Lower leg skin (tissue), 3 donors: ENCODE measurements at regions not wholly inside any gene's neighbourhood (a gene's known extent, or its start where the extent isn't known, plus 50 kb on each side); places are given as distances from the start of the nearest gene placed in this dataset.

Experiments
- CTCF ChIP-seq, 3 donors: fragments of 450-650 bp; IDR thresholded peaks; one replicate each; pipeline ENCODE4 v1.5.1; 2016; ENCODE audit warnings: antibody characterized with exemption in 3 of 3, mild to moderate bottlenecking in 3 of 3, moderate library complexity in 2 of 3
- POLR2A ChIP-seq, 2 donors: fragments of 450-650 bp; IDR thresholded peaks; one replicate each; pipeline ENCODE4 v1.6.1; 2016 to 2017; ENCODE audit warnings: antibody characterized with exemption in 2 of 2, mild to moderate bottlenecking in 1 of 2, moderate library complexity in 1 of 2

GRCh38 chr2:66938471-66938967 lies 458.6 kb upstream of the ETAA1 start:
- no peak for TF ChIP-seq CTCF (IDR thresholded peaks at IDR 0.05)
- no peak for TF ChIP-seq POLR2A (IDR thresholded peaks at IDR 0.05)
